Testis (tissue), 2 donors: ENCODE measurements at regions not wholly inside any gene's neighbourhood (a gene's known extent, or its start where the extent isn't known, plus 50 kb on each side); places are given as distances from the start of the nearest gene placed in this dataset.

Experiments used
- POLR2A ChIP-seq: fragments of 450-650 bp; IDR thresholded peaks from one replicate; pipeline ENCODE4 v1.6.1; 2017; ENCODE audit warnings: antibody characterized with exemption, mild to moderate bottlenecking, moderate library complexity
- TF ChIP-seq, protein P1 (sequence below), 3 experiments: fragments of 450-650 bp in 2 of 3; fragments of 200-600 bp in 1 of 3; sonication (generic) in 1 of 3; IDR thresholded peaks; one replicate each; pipeline ENCODE4 v1.5.1; 2016 to 2019; ENCODE audit warnings: antibody characterized with exemption in 3 of 3, mild to moderate bottlenecking in 2 of 3, moderate library complexity in 1 of 3

DNA sequence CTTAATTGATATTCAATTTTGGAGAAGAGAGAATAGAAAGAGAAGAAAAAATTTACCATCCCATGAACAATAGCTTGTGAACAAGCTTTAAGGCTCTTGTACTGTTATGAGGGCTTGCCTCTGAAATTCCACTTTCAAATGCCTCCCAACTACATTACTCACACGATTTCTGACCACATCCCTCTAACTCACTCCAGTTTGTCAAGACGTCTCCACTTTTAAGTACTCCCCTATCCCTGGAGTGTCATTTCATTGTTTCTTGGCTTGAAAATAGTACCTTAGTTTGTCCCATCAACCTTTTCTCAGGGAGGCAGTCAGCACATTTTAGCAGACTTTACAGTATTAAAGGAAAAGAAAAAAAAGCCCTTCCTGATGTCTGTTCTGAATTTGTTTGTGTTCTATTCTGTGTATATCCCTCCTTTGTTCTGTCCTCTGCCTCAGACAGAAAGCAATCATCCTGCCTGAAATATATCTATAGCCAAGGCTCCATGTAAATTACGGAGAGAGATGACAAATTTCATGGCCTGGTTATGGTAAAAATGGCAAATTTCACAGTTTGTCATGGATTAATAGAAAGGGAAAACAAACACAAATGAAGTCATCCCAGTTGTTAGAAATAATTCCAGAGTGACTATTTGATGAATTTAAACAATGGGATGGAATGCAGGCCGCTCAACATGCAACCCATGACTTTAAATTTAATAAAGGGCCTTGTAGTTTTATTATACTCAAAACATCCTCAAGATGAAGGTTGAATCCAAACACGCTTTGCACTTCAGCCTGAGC lies 228.8 kb downstream of the ETAA1 start:
- TF ChIP-seq, protein P1, sequence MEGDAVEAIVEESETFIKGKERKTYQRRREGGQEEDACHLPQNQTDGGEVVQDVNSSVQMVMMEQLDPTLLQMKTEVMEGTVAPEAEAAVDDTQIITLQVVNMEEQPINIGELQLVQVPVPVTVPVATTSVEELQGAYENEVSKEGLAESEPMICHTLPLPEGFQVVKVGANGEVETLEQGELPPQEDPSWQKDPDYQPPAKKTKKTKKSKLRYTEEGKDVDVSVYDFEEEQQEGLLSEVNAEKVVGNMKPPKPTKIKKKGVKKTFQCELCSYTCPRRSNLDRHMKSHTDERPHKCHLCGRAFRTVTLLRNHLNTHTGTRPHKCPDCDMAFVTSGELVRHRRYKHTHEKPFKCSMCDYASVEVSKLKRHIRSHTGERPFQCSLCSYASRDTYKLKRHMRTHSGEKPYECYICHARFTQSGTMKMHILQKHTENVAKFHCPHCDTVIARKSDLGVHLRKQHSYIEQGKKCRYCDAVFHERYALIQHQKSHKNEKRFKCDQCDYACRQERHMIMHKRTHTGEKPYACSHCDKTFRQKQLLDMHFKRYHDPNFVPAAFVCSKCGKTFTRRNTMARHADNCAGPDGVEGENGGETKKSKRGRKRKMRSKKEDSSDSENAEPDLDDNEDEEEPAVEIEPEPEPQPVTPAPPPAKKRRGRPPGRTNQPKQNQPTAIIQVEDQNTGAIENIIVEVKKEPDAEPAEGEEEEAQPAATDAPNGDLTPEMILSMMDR (IDR thresholded peaks at IDR 0.05): no peak
- no peak for TF ChIP-seq POLR2A
